ENCODE measurements at regions not wholly inside any gene's neighbourhood (a gene's known extent, or its start where the extent isn't known, plus 50 kb on each side); places are given as distances from the start of the nearest gene placed in this dataset.

GRCh38 chr21:15562748-15563147 lies 167.0 kb upstream of the USP25 start:
- TF ChIP-seq CTCF (IDR thresholded peaks at IDR 0.05) (no peak), POLR2AphosphoS5 (IDR thresholded peaks at IDR 0.05) (no peak)
